ENCODE measurements at regions not wholly inside any gene's neighbourhood (a gene's known extent, or its start where the extent isn't known, plus 50 kb on each side); places are given as distances from the start of the nearest gene placed in this dataset.

DNA sequence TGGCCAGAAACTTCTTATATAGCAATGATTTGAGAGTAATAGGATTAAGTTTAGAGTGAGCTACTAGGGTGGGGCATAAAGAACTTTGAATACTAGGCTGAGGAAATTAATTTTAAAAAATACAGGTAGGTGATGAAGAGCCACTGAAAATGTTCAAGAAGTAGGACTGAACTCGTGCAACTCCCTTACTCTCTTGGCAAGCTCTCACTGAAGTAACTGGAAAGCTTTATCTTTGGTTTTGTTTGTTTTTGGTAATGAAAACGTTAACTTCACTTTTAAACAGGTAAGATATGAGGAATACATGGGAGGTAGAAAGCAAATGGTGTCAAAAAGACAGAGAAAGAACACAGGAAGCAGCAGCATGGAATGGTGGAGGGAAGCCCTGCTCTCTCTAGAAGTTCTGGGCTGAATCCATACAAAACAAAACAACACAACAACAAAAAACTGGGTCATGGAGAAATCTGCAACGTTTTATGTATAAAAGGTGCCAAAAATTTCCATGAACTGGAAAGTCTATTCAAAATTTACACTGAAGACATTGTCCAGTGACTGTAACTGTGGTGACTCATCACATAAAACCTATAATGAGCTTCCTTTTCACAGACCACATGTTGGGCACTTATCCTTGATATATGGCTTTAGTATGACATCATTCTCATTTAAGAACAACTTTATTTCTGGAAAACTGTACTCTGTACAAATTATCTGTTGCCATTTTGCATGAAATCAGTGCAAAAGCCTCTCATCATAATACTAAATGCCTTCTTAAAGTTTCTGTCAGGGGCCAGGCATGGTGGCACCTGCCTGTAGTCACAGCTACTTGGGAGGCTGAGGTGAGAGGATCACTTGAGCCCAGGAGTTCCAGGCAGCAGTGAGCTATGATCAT lies 91.2 kb upstream of the CHD1 start:
- TF ChIP-seq, protein P1, sequence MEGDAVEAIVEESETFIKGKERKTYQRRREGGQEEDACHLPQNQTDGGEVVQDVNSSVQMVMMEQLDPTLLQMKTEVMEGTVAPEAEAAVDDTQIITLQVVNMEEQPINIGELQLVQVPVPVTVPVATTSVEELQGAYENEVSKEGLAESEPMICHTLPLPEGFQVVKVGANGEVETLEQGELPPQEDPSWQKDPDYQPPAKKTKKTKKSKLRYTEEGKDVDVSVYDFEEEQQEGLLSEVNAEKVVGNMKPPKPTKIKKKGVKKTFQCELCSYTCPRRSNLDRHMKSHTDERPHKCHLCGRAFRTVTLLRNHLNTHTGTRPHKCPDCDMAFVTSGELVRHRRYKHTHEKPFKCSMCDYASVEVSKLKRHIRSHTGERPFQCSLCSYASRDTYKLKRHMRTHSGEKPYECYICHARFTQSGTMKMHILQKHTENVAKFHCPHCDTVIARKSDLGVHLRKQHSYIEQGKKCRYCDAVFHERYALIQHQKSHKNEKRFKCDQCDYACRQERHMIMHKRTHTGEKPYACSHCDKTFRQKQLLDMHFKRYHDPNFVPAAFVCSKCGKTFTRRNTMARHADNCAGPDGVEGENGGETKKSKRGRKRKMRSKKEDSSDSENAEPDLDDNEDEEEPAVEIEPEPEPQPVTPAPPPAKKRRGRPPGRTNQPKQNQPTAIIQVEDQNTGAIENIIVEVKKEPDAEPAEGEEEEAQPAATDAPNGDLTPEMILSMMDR (IDR thresholded peaks at IDR 0.05), result no peak
- TF ChIP-seq POLR2AphosphoS5 (IDR thresholded peaks at IDR 0.05) (peak; percentile 27), POLR2A (IDR thresholded peaks at IDR 0.05) (no peak)
